ENCODE measurements at regions not wholly inside any gene's neighbourhood (a gene's known extent, or its start where the extent isn't known, plus 50 kb on each side); places are given as distances from the start of the nearest gene placed in this dataset.

- no peak for DNase-seq (ENCODE audit: low read depth)
Observed at GRCh38 chr18:5091741-5092140, 105.3 kb downstream of the AKAIN1 start.

GRCh38 chr18:5075297-5075696 lies 121.8 kb downstream of the AKAIN1 start:
- no peak for DNase-seq (ENCODE audit: low read depth)

- peak; percentile 15 for DNase-seq (ENCODE audit: low read depth)
Observed at GRCh38 chr18:5073026-5073944, 123.8 kb downstream of the AKAIN1 start.

- DNase-seq (ENCODE audit: low read depth): no peak
Observed at GRCh38 chr18:5068851-5069250, 128.2 kb downstream of the AKAIN1 start.

GRCh38 chr18:5066380-5066977 lies 130.6 kb downstream of the AKAIN1 start:
- DNase-seq (ENCODE audit: low read depth): no peak

- no peak for DNase-seq (ENCODE audit: low read depth)
Observed at GRCh38 chr18:5065615-5066014, 131.4 kb downstream of the AKAIN1 start.

- DNase-seq (ENCODE audit: low read depth): peak; percentile 1
Observed at GRCh38 chr18:5064841-5065370, 132.2 kb downstream of the AKAIN1 start.

GRCh38 chr18:5061785-5062184 lies 135.3 kb downstream of the AKAIN1 start:
- DNase-seq (ENCODE audit: low read depth): no peak

- DNase-seq (ENCODE audit: low read depth): no peak
Observed at GRCh38 chr18:5060543-5060942, 136.5 kb downstream of the AKAIN1 start.

- no peak for DNase-seq (ENCODE audit: low read depth)
Observed at GRCh38 chr18:5059696-5060032, 137.4 kb downstream of the AKAIN1 start.

GRCh38 chr18:5058768-5059695 lies 138.0 kb downstream of the AKAIN1 start:
- no peak for DNase-seq (ENCODE audit: low read depth)

GRCh38 chr18:5057386-5058348 lies 139.4 kb downstream of the AKAIN1 start:
- DNase-seq (ENCODE audit: low read depth): peak; percentile 29

GRCh38 chr18:5052491-5052890 lies 144.6 kb downstream of the AKAIN1 start:
- no peak for DNase-seq (ENCODE audit: low read depth)

GRCh38 chr18:5051207-5051606 lies 145.8 kb downstream of the AKAIN1 start:
- no peak for DNase-seq (ENCODE audit: low read depth)

- no peak for DNase-seq (ENCODE audit: low read depth)
Observed at GRCh38 chr18:5049124-5049523, 147.9 kb downstream of the AKAIN1 start.

- DNase-seq (ENCODE audit: low read depth): no peak
Observed at GRCh38 chr18:5040476-5040875, 156.6 kb downstream of the AKAIN1 start.

GRCh38 chr18:5036523-5036922 lies 160.5 kb downstream of the AKAIN1 start:
- DNase-seq (ENCODE audit: low read depth): no peak

GRCh38 chr18:5031216-5031615 lies 165.8 kb downstream of the AKAIN1 start:
- DNase-seq (ENCODE audit: low read depth): no peak

- no peak for DNase-seq (ENCODE audit: low read depth)
Observed at GRCh38 chr18:5030636-5031035, 166.4 kb downstream of the AKAIN1 start.

GRCh38 chr18:5029592-5029991 lies 167.5 kb downstream of the AKAIN1 start:
- no peak for DNase-seq (ENCODE audit: low read depth)

- no peak for DNase-seq (ENCODE audit: low read depth)
Observed at GRCh38 chr18:5024741-5025140, 172.3 kb downstream of the AKAIN1 start.
